Uterus (tissue), 3 donors: ENCODE measurements at regions not wholly inside any gene's neighbourhood (a gene's known extent, or its start where the extent isn't known, plus 50 kb on each side); places are given as distances from the start of the nearest gene placed in this dataset.

ENCODE experiments used
- DNase-seq, 2 donors: peaks; one replicate each; pipeline ENCODE4 v3.0.0-alpha.2; 2019 to 2020
- H3K27ac ChIP-seq, 2 donors: fragments of 200-600 bp; sonication (generic); 1 replicate in 1 of 2; 2 replicates in 1 of 2; pipeline ENCODE4 v1.5.1; 2016 to 2018
- H3K27me3 ChIP-seq, 2 donors: fragments of 200-600 bp; sonication (generic); one replicate each; pipeline ENCODE4 v1.5.1; 2018 to 2019; ENCODE audit warnings: control low read depth in 1 of 2
- H3K36me3 ChIP-seq, 2 donors: fragments of 200-600 bp; sonication (generic); one replicate each; pipeline ENCODE4 v1.5.1; 2019; ENCODE audit warnings: control low read depth in 1 of 2
- H3K4me1 ChIP-seq, 2 donors: fragments of 200-600 bp; sonication (generic); one replicate each; pipeline ENCODE4 v1.5.1; 2018 to 2019; ENCODE audit warnings: control low read depth in 1 of 2
- H3K4me3 ChIP-seq, 2 donors: fragments of 200-600 bp; sonication (generic); 1 replicate in 1 of 2; 2 replicates in 1 of 2; pipeline ENCODE4 v1.5.1; 2018 to 2019; ENCODE audit warnings: mild to moderate bottlenecking in 1 of 2
- H3K9me3 ChIP-seq, 2 donors: fragments of 200-600 bp; sonication (generic); one replicate each; pipeline ENCODE4 v1.5.1; 2019; ENCODE audit warnings: control low read depth in 1 of 2
- CTCF ChIP-seq, 4 experiments: fragments of 200-600 bp in 2 of 4; fragments of 450-650 bp in 2 of 4; sonication (generic) in 2 of 4; IDR thresholded peaks; one replicate each; pipeline ENCODE4 v1.5.1; 2016 to 2019; ENCODE audit warnings: antibody characterized with exemption in 4 of 4, mild to moderate bottlenecking in 2 of 4, moderate library complexity in 1 of 4
- POLR2A ChIP-seq, 2 donors: fragments of 450-650 bp; IDR thresholded peaks; one replicate each; pipeline ENCODE4 v1.6.1; 2016; ENCODE audit warnings: antibody characterized with exemption in 2 of 2, mild to moderate bottlenecking in 1 of 2, moderate library complexity in 1 of 2
- intact Hi-C: fragments of 100-400 bp; cut with DNase I; formaldehyde crosslinking; loops from one replicate; pipeline ENCODE4 v1.15.1; 2023; ENCODE audit warnings: low total_unique reads
- donor health status: DM: yes; HTN: yes; CAD: no.

- no peaks in the 10 kb centered on the region for H3K9me3 ChIP-seq
- intact Hi-C loops: no loop called here
- H3K27me3 ChIP-seq: no peaks in the 10 kb centered on the region
- H3K4me1 ChIP-seq: no peaks in the 10 kb centered on the region
- H3K36me3 ChIP-seq: no peaks in the 10 kb centered on the region
- DNase-seq: no peak
- TF ChIP-seq CTCF (IDR thresholded peaks at IDR 0.05) (no peak), POLR2A (IDR thresholded peaks at IDR 0.05) (no peak)
- H3K4me3 ChIP-seq: no peak overlapping the region
- H3K27ac ChIP-seq: no peak overlapping the region
These were observed 250.5 kb downstream of the NR2F1-AS1 start for GRCh38 chr5:93330506-93330905.

GRCh38 chr5:93329756-93330155 lies 251.3 kb downstream of the NR2F1-AS1 start:
- Histone ChIP-seq H3K4me3 (no peak overlapping the region), H3K27me3 (no peaks in the 10 kb centered on the region), H3K27ac (no peak overlapping the region), H3K9me3 (no peaks in the 10 kb centered on the region), H3K36me3 (no peaks in the 10 kb centered on the region), H3K4me1 (no peaks in the 10 kb centered on the region)
- intact Hi-C loops: no loop called here
- no peak for DNase-seq
- TF ChIP-seq CTCF (IDR thresholded peaks at IDR 0.05): no peak
- TF ChIP-seq POLR2A (IDR thresholded peaks at IDR 0.05): no peak

- no peak overlapping the region for H3K4me3 ChIP-seq
- intact Hi-C loops: no loop called here
- no peak overlapping the region for H3K27ac ChIP-seq
- DNase-seq: no peak
- H3K9me3 ChIP-seq: no peaks in the 10 kb centered on the region
- H3K4me1 ChIP-seq: no peaks in the 10 kb centered on the region
- no peaks in the 10 kb centered on the region for H3K27me3 ChIP-seq
- H3K36me3 ChIP-seq: no peaks in the 10 kb centered on the region
- TF ChIP-seq POLR2A (IDR thresholded peaks at IDR 0.05) (no peak), CTCF (IDR thresholded peaks at IDR 0.05) (no peak)
These were observed 252.2 kb downstream of the NR2F1-AS1 start for GRCh38 chr5:93328833-93329232.

- Histone ChIP-seq H3K4me1 (no peaks in the 10 kb centered on the region), H3K36me3 (no peaks in the 10 kb centered on the region), H3K4me3 (no peak overlapping the region), H3K9me3 (no peaks in the 10 kb centered on the region), H3K27ac (no peak overlapping the region), H3K27me3 (no peaks in the 10 kb centered on the region)
- TF ChIP-seq POLR2A (IDR thresholded peaks at IDR 0.05) (no peak), CTCF (IDR thresholded peaks at IDR 0.05) (no peak)
- no peak for DNase-seq
- intact Hi-C loops: no loop called here
These were observed 253.4 kb downstream of the NR2F1-AS1 start for GRCh38 chr5:93327605-93328004.

GRCh38 chr5:93325946-93326345 lies 255.1 kb downstream of the NR2F1-AS1 start:
- no peaks in the 10 kb centered on the region for H3K36me3 ChIP-seq
- TF ChIP-seq CTCF (IDR thresholded peaks at IDR 0.05): no peak
- no peak for TF ChIP-seq POLR2A (IDR thresholded peaks at IDR 0.05)
- intact Hi-C loops: no loop called here

More at GRCh38 chr5:93325946-93326345, 255.1 kb downstream of the NR2F1-AS1 start:
- Histone ChIP-seq H3K27ac (no peak overlapping the region), H3K27me3 (no peaks in the 10 kb centered on the region), H3K4me3 (no peak overlapping the region), H3K4me1 (no peaks in the 10 kb centered on the region), H3K9me3 (no peaks in the 10 kb centered on the region)
- DNase-seq: no peak
